ENCODE measurements at regions not wholly inside any gene's neighbourhood (a gene's known extent, or its start where the extent isn't known, plus 50 kb on each side); places are given as distances from the start of the nearest gene placed in this dataset.

- intact Hi-C loops (cut with DNase I), result no loop called here
- Histone ChIP-seq H3K9me3 (no peaks in the 10 kb centered on the region), H3K36me3 (no peaks in the 10 kb centered on the region), H3K4me3 (no peak overlapping the region), H3K27ac (no peak overlapping the region), H3K4me1 (peaks cover 0 to 10% (median 2%) of the 10 kb centered on the region in 12 donors), H3K27me3 (no peaks in the 10 kb centered on the region)
- ATAC-seq, result no peak
- 94 to 100% (median 94%) methylated on average over 5 of the region's 5 CpGs for WGBS, 4 donors
- TF ChIP-seq POLR2A (IDR thresholded peaks at IDR 0.05), result no peak
- TF ChIP-seq CTCF (IDR thresholded peaks at IDR 0.05), result no peak
- no peak for DNase-seq
Measured at GRCh38 chr5:148926207-148926606, 99.8 kb downstream of the ADRB2 start.

- no peak overlapping the region for H3K27ac ChIP-seq
- 90 to 96% (median 92%) methylated on average over 3 of the region's 3 CpGs for WGBS, 4 donors
- H3K36me3 ChIP-seq, result no peaks in the 10 kb centered on the region
- intact Hi-C loops (cut with DNase I), result no loop called here
- H3K4me1 ChIP-seq, result peaks cover 0 to 12% (median 2%) of the 10 kb centered on the region in 12 donors
- no peaks in the 10 kb centered on the region for H3K9me3 ChIP-seq
- DNase-seq, result no peak
- H3K4me3 ChIP-seq, result no peak overlapping the region
- no peak for ATAC-seq
- TF ChIP-seq CTCF (IDR thresholded peaks at IDR 0.05) (no peak), POLR2A (IDR thresholded peaks at IDR 0.05) (no peak)
- no peaks in the 10 kb centered on the region for H3K27me3 ChIP-seq
Measured at GRCh38 chr5:148927307-148927946, 101.0 kb downstream of the ADRB2 start.

GRCh38 chr5:148928141-148928540 is 101.7 kb downstream of the ADRB2 start:
- H3K36me3 ChIP-seq, result no peaks in the 10 kb centered on the region
- H3K27ac ChIP-seq, result no peak overlapping the region
- H3K4me1 ChIP-seq, result peaks cover 0 to 16% (median 0%) of the 10 kb centered on the region in 12 donors
- no peaks in the 10 kb centered on the region for H3K27me3 ChIP-seq
- ATAC-seq, result no peak
- no peaks in the 10 kb centered on the region for H3K9me3 ChIP-seq
- intact Hi-C loops (cut with DNase I), result no loop called here
- no peak for DNase-seq
- TF ChIP-seq POLR2A (IDR thresholded peaks at IDR 0.05), result no peak
- TF ChIP-seq CTCF (IDR thresholded peaks at IDR 0.05), result no peak
- no peak overlapping the region for H3K4me3 ChIP-seq

- intact Hi-C loops (cut with DNase I), result no loop called here
- Histone ChIP-seq H3K4me3 (no peak overlapping the region), H3K9me3 (no peaks in the 10 kb centered on the region), H3K4me1 (peaks cover 0 to 14% (median 7%) of the 10 kb centered on the region in 12 donors), H3K27ac (no peak overlapping the region), H3K27me3 (no peaks in the 10 kb centered on the region), H3K36me3 (no peaks in the 10 kb centered on the region)
- TF ChIP-seq CTCF (IDR thresholded peaks at IDR 0.05), result no peak
- no peak for TF ChIP-seq POLR2A (IDR thresholded peaks at IDR 0.05)
- ATAC-seq, result no peak
- DNase-seq, result no peak
Measured at GRCh38 chr5:148931453-148932057, 105.1 kb downstream of the ADRB2 start.

Measured in heart left ventricle (tissue), 16 donors.